Spleen (tissue), 7 donors: ENCODE measurements at regions not wholly inside any gene's neighbourhood (a gene's known extent, or its start where the extent isn't known, plus 50 kb on each side); places are given as distances from the start of the nearest gene placed in this dataset.

Source experiments
- POLR2A ChIP-seq, 3 donors: fragments of 450-650 bp; IDR thresholded peaks; one replicate each; pipeline ENCODE4 v1.5.1; 2017; ENCODE audit warnings: antibody characterized with exemption in 3 of 3, mild to moderate bottlenecking in 1 of 3
- POLR2AphosphoS5 ChIP-seq, 3 donors: sonication (generic); formaldehyde crosslinking; IDR thresholded peaks; one replicate each; pipeline ENCODE4 v1.5.1; 2017; ENCODE audit warnings: antibody characterized with exemption in 3 of 3
- TF ChIP-seq, protein P1 (sequence below), 11 experiments: fragments of 200-600 bp in 7 of 11; fragments of 450-650 bp in 4 of 11; sonication (generic) in 4 of 11; IDR thresholded peaks in 8 of 11; conservative IDR thresholded peaks in 3 of 11; 1 replicate in 7 of 11; 2 replicates in 4 of 11; pipeline versions ENCODE4 v1.4.0 to v1.8.0; 2016 to 2021; ENCODE audit warnings: antibody characterized with exemption in 11 of 11, inconsistent platforms in 4 of 11, mild to moderate bottlenecking in 1 of 11
- donor health status: DM: no; HTN: no; CAD: no; lungs with moderate emphysema.
- donor health status: DM: no; HTN: no; CAD: no.
- donor health status: DM: no; HTN: no; CAD: no.

DNA sequence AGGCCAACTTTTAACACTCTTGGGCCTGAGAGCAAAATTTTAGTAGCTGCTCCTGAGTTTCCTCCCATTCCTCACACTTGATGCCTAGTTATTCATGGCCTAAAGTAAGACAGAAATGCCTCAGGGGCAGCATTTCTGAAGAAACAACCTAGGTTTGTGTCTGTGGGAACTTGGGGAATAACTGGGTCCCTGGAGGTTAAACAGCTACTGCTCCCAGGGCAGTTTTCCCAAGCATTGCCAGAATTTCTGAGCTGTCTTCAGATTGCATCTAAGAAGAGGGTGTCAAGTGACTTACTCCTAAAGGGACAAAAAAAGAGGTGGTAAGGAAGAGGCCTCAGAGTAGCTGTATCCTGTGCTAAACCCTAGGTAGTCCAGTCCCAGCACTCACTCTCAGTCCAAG lies 130.8 kb upstream of the ACSL4 start:
- TF ChIP-seq, protein P1, sequence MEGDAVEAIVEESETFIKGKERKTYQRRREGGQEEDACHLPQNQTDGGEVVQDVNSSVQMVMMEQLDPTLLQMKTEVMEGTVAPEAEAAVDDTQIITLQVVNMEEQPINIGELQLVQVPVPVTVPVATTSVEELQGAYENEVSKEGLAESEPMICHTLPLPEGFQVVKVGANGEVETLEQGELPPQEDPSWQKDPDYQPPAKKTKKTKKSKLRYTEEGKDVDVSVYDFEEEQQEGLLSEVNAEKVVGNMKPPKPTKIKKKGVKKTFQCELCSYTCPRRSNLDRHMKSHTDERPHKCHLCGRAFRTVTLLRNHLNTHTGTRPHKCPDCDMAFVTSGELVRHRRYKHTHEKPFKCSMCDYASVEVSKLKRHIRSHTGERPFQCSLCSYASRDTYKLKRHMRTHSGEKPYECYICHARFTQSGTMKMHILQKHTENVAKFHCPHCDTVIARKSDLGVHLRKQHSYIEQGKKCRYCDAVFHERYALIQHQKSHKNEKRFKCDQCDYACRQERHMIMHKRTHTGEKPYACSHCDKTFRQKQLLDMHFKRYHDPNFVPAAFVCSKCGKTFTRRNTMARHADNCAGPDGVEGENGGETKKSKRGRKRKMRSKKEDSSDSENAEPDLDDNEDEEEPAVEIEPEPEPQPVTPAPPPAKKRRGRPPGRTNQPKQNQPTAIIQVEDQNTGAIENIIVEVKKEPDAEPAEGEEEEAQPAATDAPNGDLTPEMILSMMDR (IDR thresholded peaks at IDR 0.05 in 8 of 11, conservative IDR thresholded peaks at IDR 0.05 in 3 of 11) = no peak
- TF ChIP-seq POLR2A (IDR thresholded peaks at IDR 0.05) (no peak), POLR2AphosphoS5 (IDR thresholded peaks at IDR 0.05) (no peak)
